Calu3 (cell line): ENCODE measurements at regions not wholly inside any gene's neighbourhood (a gene's known extent, or its start where the extent isn't known, plus 50 kb on each side); places are given as distances from the start of the nearest gene placed in this dataset.

Experiments
- BruUV-seq: library from RNA; stranded (reverse); fragments of 400-500 nt; replicated peaks from 2 replicates; lab custom pipeline; 2021; lab: Mats Ljungman, UMichigan
- CTCF ChIA-PET: fragments of 300-600 bp; sonication (Branson Sonifier 250); formaldehyde crosslinking; loops from one replicate; lab custom pipeline; 2022; ENCODE audit warnings: antibody characterized with exemption; lab: Charles Lee
- DNase-seq: peaks from one replicate; pipeline ENCODE4 v3.0.0; 2022
- H3K27ac Mint-ChIP-seq: one replicate; pipeline ENCODE4 v1.8.0; 2022; ENCODE audit warnings: mixed read lengths; ENCODE audit not compliant: unreplicated experiment
- H3K27me3 Mint-ChIP-seq: one replicate; pipeline ENCODE4 v1.8.0; 2022; ENCODE audit warnings: mixed read lengths; ENCODE audit not compliant: unreplicated experiment
- H3K36me3 Mint-ChIP-seq: one replicate; pipeline ENCODE4 v1.8.0; 2022; ENCODE audit warnings: mild to moderate bottlenecking, moderate library complexity, mixed read lengths; ENCODE audit not compliant: insufficient read depth, unreplicated experiment
- H3K4me1 Mint-ChIP-seq: one replicate; pipeline ENCODE4 v1.8.0; 2022; ENCODE audit warnings: mild to moderate bottlenecking, low read depth, mixed read lengths; ENCODE audit not compliant: unreplicated experiment
- H3K4me3 Mint-ChIP-seq: one replicate; pipeline ENCODE4 v1.8.0; 2022; ENCODE audit warnings: mild to moderate bottlenecking, low read depth, moderate library complexity, mixed read lengths; ENCODE audit not compliant: unreplicated experiment
- H3K9me3 Mint-ChIP-seq: one replicate; pipeline ENCODE4 v1.8.0; 2022; ENCODE audit warnings: low read depth, mixed read lengths; ENCODE audit not compliant: unreplicated experiment
- intact Hi-C: fragments of 100-400 bp; cut with micrococcal nuclease; formaldehyde crosslinking; loops from one replicate; pipeline ENCODE4 v1.10.0; 2022; ENCODE audit not compliant: unreplicated experiment
- TF ChIP-seq, protein P1 (sequence below): fragments of 200-600 bp; IDR thresholded peaks from one replicate; pipeline ENCODE4 v1.8.0; 2022; ENCODE audit warnings: antibody characterized with exemption; ENCODE audit not compliant: unreplicated experiment

DNA sequence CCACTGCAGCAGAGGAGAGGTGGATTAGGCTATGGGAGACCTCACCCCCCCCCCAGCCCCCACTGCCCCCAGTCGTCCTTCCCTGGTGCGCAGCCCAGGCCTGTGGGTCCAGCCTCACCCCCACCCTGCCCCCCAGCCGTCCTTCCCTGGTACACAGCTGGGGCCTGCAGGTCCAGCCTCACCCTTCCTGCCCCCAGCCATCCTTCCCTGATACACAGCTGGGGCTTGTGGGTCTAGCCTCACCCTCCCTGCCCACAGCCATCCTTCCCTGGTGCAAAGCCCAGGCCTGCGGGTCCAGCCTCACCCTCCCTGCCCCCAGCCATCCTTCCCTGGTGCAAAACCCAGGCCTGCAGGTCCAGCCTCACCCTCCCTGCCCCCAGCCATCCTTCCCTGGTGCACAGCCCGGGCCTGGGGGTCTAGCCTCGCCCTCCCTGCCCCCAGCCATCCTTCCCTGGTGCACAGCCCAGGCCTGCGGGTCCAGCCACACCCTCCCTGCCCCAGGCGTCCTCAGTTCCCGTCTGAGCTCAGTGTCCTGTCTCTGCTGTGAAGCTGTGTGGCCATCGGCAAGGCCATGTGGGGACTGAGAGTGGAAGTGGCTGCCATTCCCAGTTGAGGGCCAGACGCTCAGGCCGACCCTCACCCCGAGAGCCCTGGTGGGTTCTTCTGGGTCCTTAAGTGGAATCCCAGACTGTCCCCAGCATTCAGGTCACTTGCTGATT, 86.8 kb upstream of the SNTG2 start:
- Mint-ChIP-seq H3K4me3 (no peak overlapping the region), H3K27me3 (no peaks in the 10 kb centered on the region), H3K27ac (no peak overlapping the region), H3K4me1 (no peaks in the 10 kb centered on the region), H3K9me3 (peaks cover 10% of the 10 kb centered on the region), H3K36me3 (no peaks in the 10 kb centered on the region)
- no TSS peak for BruUV-seq
- intact Hi-C loops, result loop anchor here (5.0 kb wide), 1 partner anchor 683 kb away; no protein-coding TSS in a partner anchor
- no peak for DNase-seq
- TF ChIP-seq, protein P1, sequence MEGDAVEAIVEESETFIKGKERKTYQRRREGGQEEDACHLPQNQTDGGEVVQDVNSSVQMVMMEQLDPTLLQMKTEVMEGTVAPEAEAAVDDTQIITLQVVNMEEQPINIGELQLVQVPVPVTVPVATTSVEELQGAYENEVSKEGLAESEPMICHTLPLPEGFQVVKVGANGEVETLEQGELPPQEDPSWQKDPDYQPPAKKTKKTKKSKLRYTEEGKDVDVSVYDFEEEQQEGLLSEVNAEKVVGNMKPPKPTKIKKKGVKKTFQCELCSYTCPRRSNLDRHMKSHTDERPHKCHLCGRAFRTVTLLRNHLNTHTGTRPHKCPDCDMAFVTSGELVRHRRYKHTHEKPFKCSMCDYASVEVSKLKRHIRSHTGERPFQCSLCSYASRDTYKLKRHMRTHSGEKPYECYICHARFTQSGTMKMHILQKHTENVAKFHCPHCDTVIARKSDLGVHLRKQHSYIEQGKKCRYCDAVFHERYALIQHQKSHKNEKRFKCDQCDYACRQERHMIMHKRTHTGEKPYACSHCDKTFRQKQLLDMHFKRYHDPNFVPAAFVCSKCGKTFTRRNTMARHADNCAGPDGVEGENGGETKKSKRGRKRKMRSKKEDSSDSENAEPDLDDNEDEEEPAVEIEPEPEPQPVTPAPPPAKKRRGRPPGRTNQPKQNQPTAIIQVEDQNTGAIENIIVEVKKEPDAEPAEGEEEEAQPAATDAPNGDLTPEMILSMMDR, result no peak
- CTCF ChIA-PET, result no interaction called here

DNA sequence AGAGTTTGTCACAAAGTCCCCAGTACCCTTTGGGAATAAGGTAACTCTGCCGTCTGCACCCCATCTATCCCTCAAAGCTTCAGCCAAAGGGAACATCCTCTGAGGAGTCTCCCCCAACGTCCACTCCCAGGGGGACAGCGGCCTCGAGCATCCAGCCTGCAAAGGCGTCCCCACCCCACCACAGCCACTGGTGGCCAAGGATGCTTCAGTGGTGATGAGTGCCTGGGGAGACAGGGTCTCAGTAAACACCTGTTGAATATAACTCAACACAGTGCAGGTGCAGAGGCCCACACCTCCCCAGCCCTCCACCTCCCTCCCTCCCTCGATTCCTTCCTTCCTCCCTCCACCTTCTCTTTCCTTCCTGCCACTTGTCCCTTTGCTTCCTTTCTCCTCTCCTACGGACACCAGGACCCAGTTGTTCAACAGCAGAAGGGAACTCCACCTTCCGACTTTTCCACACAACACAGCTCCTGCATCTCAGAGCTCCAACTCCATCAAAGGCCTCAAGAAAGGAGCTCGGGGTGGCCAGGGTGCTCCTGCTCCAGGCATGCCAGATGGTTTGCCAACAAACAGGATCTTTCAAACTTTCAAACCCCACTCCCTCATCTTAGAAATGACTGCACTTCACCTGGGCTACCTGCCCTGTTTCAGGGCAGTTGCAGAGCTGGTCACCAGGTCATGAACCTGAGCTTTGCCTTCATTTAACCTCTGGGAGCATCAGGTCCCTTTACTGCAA, 87.8 kb upstream of the SNTG2 start:
- TF ChIP-seq, protein P1, result no peak
- Mint-ChIP-seq H3K4me1 (no peaks in the 10 kb centered on the region), H3K4me3 (no peak overlapping the region), H3K27ac (no peak overlapping the region), H3K27me3 (no peaks in the 10 kb centered on the region), H3K9me3 (peaks cover 10% of the 10 kb centered on the region), H3K36me3 (no peaks in the 10 kb centered on the region)
- intact Hi-C loops, result loop anchor here (5.0 kb wide), 1 partner anchor 684 kb away; no protein-coding TSS in a partner anchor
- no TSS peak for BruUV-seq
- CTCF ChIA-PET, result no interaction called here
- no peak for DNase-seq

DNA sequence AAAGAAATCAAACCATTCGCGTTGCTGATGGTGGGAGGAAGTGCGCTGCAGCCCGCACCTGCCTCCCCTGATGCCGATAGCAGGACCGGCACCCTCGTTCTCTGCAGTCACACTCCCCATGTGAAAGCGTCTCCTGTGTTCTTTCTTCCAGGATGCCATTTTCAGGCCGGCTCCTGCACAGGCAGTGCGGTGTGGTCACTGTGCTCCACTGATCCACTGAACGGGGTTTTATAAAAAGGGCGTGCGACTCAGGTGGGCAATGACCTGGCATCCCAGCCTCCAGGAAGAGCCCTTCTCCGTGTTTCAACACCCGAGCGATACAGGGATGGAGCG, 88.3 kb upstream of the SNTG2 start:
- Mint-ChIP-seq H3K27ac (no peak overlapping the region), H3K4me3 (no peak overlapping the region), H3K27me3 (no peaks in the 10 kb centered on the region), H3K4me1 (no peaks in the 10 kb centered on the region), H3K36me3 (no peaks in the 10 kb centered on the region), H3K9me3 (peaks cover 12% of the 10 kb centered on the region)
- TF ChIP-seq, protein P1, result no peak
- no peak for DNase-seq
- no TSS peak for BruUV-seq
- intact Hi-C loops, result loop anchor here (5.0 kb wide), 1 partner anchor 685 kb away; no protein-coding TSS in a partner anchor
- CTCF ChIA-PET, result no interaction called here

DNA sequence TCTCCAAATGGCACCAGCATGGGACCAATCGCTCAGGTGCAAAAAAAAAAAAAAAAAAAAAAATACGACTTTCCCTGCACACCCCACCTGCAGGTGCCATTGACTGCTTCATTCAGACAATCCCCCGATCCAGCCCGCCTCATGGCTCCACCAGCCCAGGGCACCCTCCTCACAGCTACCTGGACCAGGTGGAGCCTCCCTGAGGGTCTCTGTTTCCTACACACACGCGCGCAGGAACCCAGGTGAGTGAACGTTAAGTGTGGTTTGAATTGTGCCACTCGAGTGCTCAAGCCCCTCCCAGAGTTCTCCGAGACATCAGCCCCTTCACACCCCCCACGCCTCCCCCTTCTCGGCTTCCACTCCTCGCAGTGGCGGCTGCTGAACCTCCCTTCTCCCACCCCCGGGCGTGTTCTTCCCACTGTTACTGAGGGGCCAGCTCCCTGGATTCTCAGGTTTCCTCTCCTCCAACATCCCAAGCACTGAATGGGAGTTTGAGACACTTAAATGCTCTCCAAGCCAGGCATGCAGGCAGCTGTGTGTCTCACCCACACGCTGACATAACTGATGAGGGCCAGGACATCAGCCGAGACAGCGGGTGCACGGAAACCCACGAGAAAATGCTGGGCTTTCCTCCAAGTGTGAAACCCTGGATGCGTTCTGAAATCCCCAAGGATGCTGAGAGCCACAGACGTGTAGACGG, 88.8 kb upstream of the SNTG2 start:
- BruUV-seq, result no TSS peak
- DNase-seq, result no peak
- H3K36me3 Mint-ChIP-seq, result no peaks in the 10 kb centered on the region
- no peaks in the 10 kb centered on the region for H3K4me1 Mint-ChIP-seq
- CTCF ChIA-PET, result no interaction called here
- peaks cover 11% of the 10 kb centered on the region for H3K9me3 Mint-ChIP-seq
- no peak overlapping the region for H3K4me3 Mint-ChIP-seq
- H3K27ac Mint-ChIP-seq, result no peak overlapping the region
- no peaks in the 10 kb centered on the region for H3K27me3 Mint-ChIP-seq
- intact Hi-C loops, result loop anchor here (5.0 kb wide), 1 partner anchor 685 kb away; no protein-coding TSS in a partner anchor
- TF ChIP-seq, protein P1, result no peak
